ENCODE measurements at regions not wholly inside any gene's neighbourhood (a gene's known extent, or its start where the extent isn't known, plus 50 kb on each side); places are given as distances from the start of the nearest gene placed in this dataset.

- POLR2A ChIA-PET = no interaction called here
- Histone ChIP-seq H3K27me3 (ENCODE audit: control insufficient read depth, insufficient read depth, low read length) (no peaks in the 10 kb centered on the region), H3K4me3 (ENCODE audit: low read depth, low read length) (no peak overlapping the region), H3K9me3 (ENCODE audit: control insufficient read depth, insufficient read depth, low read length) (no peaks in the 10 kb centered on the region), H3K27ac (ENCODE audit: low read depth, low read length) (no peak overlapping the region)
- DNase-seq (ENCODE audit: low read depth, low spot score) = no peak
- CTCF ChIA-PET = interaction anchor here (0.7 kb wide), 1 partner anchor 235 kb away, joined by 3 read pairs; no protein-coding TSS in a partner anchor
- TF ChIP-seq CTCF (IDR thresholded peaks at IDR 0.05; ENCODE audit: low read depth, low read length) = no peak
These were observed 585.6 kb upstream of the ZNF717 start for GRCh38 chr3:76370749-76371520.

GRCh38 chr3:76372497-76372896 lies 587.1 kb upstream of the ZNF717 start:
- Histone ChIP-seq H3K4me3 (ENCODE audit: low read depth, low read length) (no peak overlapping the region), H3K27me3 (ENCODE audit: control insufficient read depth, insufficient read depth, low read length) (no peaks in the 10 kb centered on the region), H3K27ac (ENCODE audit: low read depth, low read length) (no peak overlapping the region), H3K9me3 (ENCODE audit: control insufficient read depth, insufficient read depth, low read length) (no peaks in the 10 kb centered on the region)
- POLR2A ChIA-PET = no interaction called here
- CTCF ChIA-PET = no interaction called here
- no peak for DNase-seq (ENCODE audit: low read depth, low spot score)
- TF ChIP-seq CTCF (IDR thresholded peaks at IDR 0.05; ENCODE audit: low read depth, low read length) = no peak

- H3K4me3 ChIP-seq (ENCODE audit: low read depth, low read length) = no peak overlapping the region
- no peak overlapping the region for H3K27ac ChIP-seq (ENCODE audit: low read depth, low read length)
- ChIA-PET POLR2A (no interaction called here), CTCF (no interaction called here)
- H3K9me3 ChIP-seq (ENCODE audit: control insufficient read depth, insufficient read depth, low read length) = no peaks in the 10 kb centered on the region
- no peak for TF ChIP-seq CTCF (IDR thresholded peaks at IDR 0.05; ENCODE audit: low read depth, low read length)
- H3K27me3 ChIP-seq (ENCODE audit: control insufficient read depth, insufficient read depth, low read length) = no peaks in the 10 kb centered on the region
- no peak for DNase-seq (ENCODE audit: low read depth, low spot score)
These were observed 591.7 kb upstream of the ZNF717 start for GRCh38 chr3:76377074-76377473.

- Histone ChIP-seq H3K27ac (ENCODE audit: low read depth, low read length) (no peak overlapping the region), H3K4me3 (ENCODE audit: low read depth, low read length) (no peak overlapping the region), H3K27me3 (ENCODE audit: control insufficient read depth, insufficient read depth, low read length) (no peaks in the 10 kb centered on the region), H3K9me3 (ENCODE audit: control insufficient read depth, insufficient read depth, low read length) (no peaks in the 10 kb centered on the region)
- POLR2A ChIA-PET = no interaction called here
- DNase-seq (ENCODE audit: low read depth, low spot score) = no peak
- CTCF ChIA-PET = no interaction called here
- TF ChIP-seq CTCF (IDR thresholded peaks at IDR 0.05; ENCODE audit: low read depth, low read length) = no peak
These were observed 593.4 kb upstream of the ZNF717 start for GRCh38 chr3:76378789-76379188.

- no peak for TF ChIP-seq CTCF (IDR thresholded peaks at IDR 0.05; ENCODE audit: low read depth, low read length)
These were observed 598.4 kb upstream of the ZNF717 start for GRCh38 chr3:76383781-76384180.

More at GRCh38 chr3:76383781-76384180, 598.4 kb upstream of the ZNF717 start:
- POLR2A ChIA-PET = no interaction called here
- no peak for DNase-seq (ENCODE audit: low read depth, low spot score)
- H3K9me3 ChIP-seq (ENCODE audit: control insufficient read depth, insufficient read depth, low read length) = no peaks in the 10 kb centered on the region; the same call in 1 of the 2 replicates
- H3K27me3 ChIP-seq (ENCODE audit: control insufficient read depth, insufficient read depth, low read length) = no peaks in the 10 kb centered on the region
- H3K27ac ChIP-seq (ENCODE audit: low read depth, low read length) = no peak overlapping the region
- CTCF ChIA-PET = no interaction called here
- no peak overlapping the region for H3K4me3 ChIP-seq (ENCODE audit: low read depth, low read length)
